SH-SY5Y (cell line): ENCODE measurements at regions not wholly inside any gene's neighbourhood (a gene's known extent, or its start where the extent isn't known, plus 50 kb on each side); places are given as distances from the start of the nearest gene placed in this dataset.

ENCODE experiments used
- GATA2 ChIP-seq: IDR thresholded peaks from 2 replicates; pipeline ENCODE4 v1.6.1; 2011; ENCODE audit warnings: mild to moderate bottlenecking, low read depth, low read length
- GATA3 ChIP-seq: IDR thresholded peaks from 2 replicates; pipeline ENCODE4 v1.6.1; 2011; ENCODE audit warnings: low read depth, mild to moderate bottlenecking, low read length, moderate library complexity

DNA sequence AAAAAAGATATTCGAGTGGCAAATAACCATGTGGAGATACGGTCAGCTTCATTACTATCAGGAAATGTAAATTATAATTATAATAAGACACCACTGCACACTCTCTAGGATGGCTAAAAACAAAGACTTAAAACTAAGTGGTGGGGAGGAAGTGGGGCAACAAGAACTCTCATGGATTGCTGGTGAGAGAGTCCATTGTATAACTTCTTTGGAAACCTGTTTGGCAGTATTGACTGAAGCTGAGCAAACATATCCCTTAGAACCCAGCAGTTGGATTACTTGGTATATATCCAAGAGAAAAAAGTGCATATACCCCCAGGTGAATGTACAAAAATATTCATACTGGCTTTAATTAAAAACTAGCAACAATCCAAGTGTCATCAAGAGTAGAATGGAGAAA lies 133.7 kb upstream of the CTBP2 start:
- TF ChIP-seq GATA2 (no peak), GATA3 (no peak)
